CD14-positive monocyte (primary cell): ENCODE measurements at regions not wholly inside any gene's neighbourhood (a gene's known extent, or its start where the extent isn't known, plus 50 kb on each side); places are given as distances from the start of the nearest gene placed in this dataset.

Source experiments
- DNase-seq, 3 donors: peaks; one replicate each; pipeline ENCODE4 v3.0.0-alpha.2; 2011 to 2022
- H2AFZ ChIP-seq: 2 replicates; pipeline ENCODE4 v1.6.0; 2012; ENCODE audit warnings: mild to moderate bottlenecking, low read depth, low read length, inconsistent platforms; ENCODE audit not compliant: insufficient read depth, poor library complexity, severe bottlenecking
- H3K27ac ChIP-seq, 2 donors: 1 replicate in 1 of 2; 2 replicates in 1 of 2; pipeline ENCODE4 v1.5.1; 2012 to 2013; ENCODE audit warnings: low read length in 2 of 2, control low read depth in 1 of 2, inconsistent platforms in 1 of 2, low read depth in 1 of 2, mild to moderate bottlenecking in 1 of 2
- H3K27me3 ChIP-seq, 2 donors: one replicate each; pipeline versions ENCODE4 v1.6.0 to v1.6.1; 2011 to 2013; ENCODE audit warnings: low read length in 2 of 2; ENCODE audit not compliant: control insufficient read depth in 2 of 2, insufficient read depth in 2 of 2
- H3K36me3 ChIP-seq, 2 donors: replicated peaks in 1 of 2; 1 replicate in 1 of 2; 2 replicates in 1 of 2; pipeline versions ENCODE4 v1.5.1 to v1.6.1; 2012 to 2013; ENCODE audit warnings: low read length in 2 of 2, control low read depth in 1 of 2, inconsistent platforms in 1 of 2, mild to moderate bottlenecking in 1 of 2; ENCODE audit not compliant: insufficient read depth in 2 of 2, control insufficient read depth in 1 of 2
- H3K4me1 ChIP-seq, 2 donors: 1 replicate in 1 of 2; 2 replicates in 1 of 2; pipeline versions ENCODE4 v1.5.1 to v1.6.1; 2012 to 2013; ENCODE audit warnings: low read length in 2 of 2, control low read depth in 1 of 2, inconsistent platforms in 1 of 2, mild to moderate bottlenecking in 1 of 2, moderate library complexity in 1 of 2; ENCODE audit not compliant: insufficient read depth in 2 of 2, control insufficient read depth in 1 of 2
- H3K4me2 ChIP-seq: replicated peaks from 2 replicates; pipeline ENCODE3; 2012; ENCODE audit warnings: low read length, moderate library complexity, mild to moderate bottlenecking; ENCODE audit not compliant: poor library complexity, severe bottlenecking; ENCODE audit errors: extremely low read depth
- H3K4me3 ChIP-seq, 3 experiments: fragments of 200-600 bp in 1 of 3; sonication (generic) in 1 of 3; replicated peaks in 1 of 3; 1 replicate in 2 of 3; 2 replicates in 1 of 3; pipeline ENCODE4 v1.5.1; 2011 to 2013; ENCODE audit warnings: low read length in 3 of 3, mild to moderate bottlenecking in 3 of 3, control low read depth in 2 of 3, low read depth in 2 of 3, inconsistent platforms in 1 of 3, moderate library complexity in 1 of 3
- H3K79me2 ChIP-seq: 2 replicates; pipeline ENCODE4 v1.6.0; 2012; ENCODE audit warnings: mild to moderate bottlenecking, control low read depth, inconsistent platforms, low read length, moderate library complexity; ENCODE audit not compliant: insufficient read depth
- H3K9ac ChIP-seq: 2 replicates; pipeline ENCODE4 v1.6.0; 2017; ENCODE audit warnings: low read length, mild to moderate bottlenecking; ENCODE audit not compliant: insufficient read depth, poor library complexity, severe bottlenecking
- H3K9me3 ChIP-seq, 2 donors: replicated peaks in 1 of 2; 1 replicate in 1 of 2; 2 replicates in 1 of 2; pipeline versions ENCODE4 v1.5.1 to v1.6.1; 2012 to 2013; ENCODE audit warnings: low read length in 2 of 2, control low read depth in 1 of 2; ENCODE audit not compliant: control insufficient read depth in 1 of 2, insufficient read depth in 1 of 2
- H4K20me1 ChIP-seq: 2 replicates; pipeline ENCODE4 v1.6.0; 2012; ENCODE audit warnings: mild to moderate bottlenecking, low read length, control low read depth, moderate library complexity; ENCODE audit not compliant: insufficient read depth
- H3K27ac Mint-ChIP-seq, 7 donors: one replicate each; pipeline ENCODE4 v1.8.0; 2020; ENCODE audit warnings: mild to moderate bottlenecking in 7 of 7, mixed read lengths in 7 of 7, moderate library complexity in 6 of 7, inconsistent platforms in 2 of 7
- H3K27me3 Mint-ChIP-seq, 3 donors: one replicate each; pipeline ENCODE4 v1.8.0; 2021 to 2022; ENCODE audit warnings: low read depth in 3 of 3, mild to moderate bottlenecking in 3 of 3, mixed read lengths in 3 of 3, moderate library complexity in 3 of 3, inconsistent platforms in 1 of 3
- H3K36me3 Mint-ChIP-seq, 2 donors: one replicate each; pipeline ENCODE4 v1.8.0; 2020; ENCODE audit warnings: mixed read lengths in 2 of 2, inconsistent platforms in 1 of 2, mild to moderate bottlenecking in 1 of 2
- H3K4me1 Mint-ChIP-seq: one replicate; pipeline ENCODE4 v1.8.0; 2020; ENCODE audit warnings: mild to moderate bottlenecking, mixed read lengths
- H3K4me3 Mint-ChIP-seq, 2 donors: one replicate each; pipeline ENCODE4 v1.8.0; 2020; ENCODE audit warnings: mild to moderate bottlenecking in 2 of 2, mixed read lengths in 2 of 2, moderate library complexity in 1 of 2
- H3K9me3 Mint-ChIP-seq, 7 donors: one replicate each; pipeline ENCODE4 v1.8.0; 2020 to 2022; ENCODE audit warnings: mixed read lengths in 7 of 7, mild to moderate bottlenecking in 6 of 7, moderate library complexity in 6 of 7, inconsistent platforms in 2 of 7
- WGBS: methylation state at CpG from one replicate; pipeline ENCODE4 v1.1.5; 2013; ENCODE audit warnings: missing lambda C conversion rate; ENCODE audit not compliant: insufficient coverage; 5-methylcytosine and 5-hydroxymethylcytosine counted together
- intact Hi-C, 2 donors: fragments of 100-400 bp; cut with micrococcal nuclease; formaldehyde crosslinking; loops; one replicate each; pipeline versions ENCODE4 v1.15.0 to v1.15.1; 2023
- TF ChIP-seq, protein P1 (sequence below): fragments of 200-600 bp; IDR thresholded peaks from one replicate; pipeline ENCODE4 v1.8.0; 2022; ENCODE audit warnings: antibody characterized with exemption, mild to moderate bottlenecking

DNA sequence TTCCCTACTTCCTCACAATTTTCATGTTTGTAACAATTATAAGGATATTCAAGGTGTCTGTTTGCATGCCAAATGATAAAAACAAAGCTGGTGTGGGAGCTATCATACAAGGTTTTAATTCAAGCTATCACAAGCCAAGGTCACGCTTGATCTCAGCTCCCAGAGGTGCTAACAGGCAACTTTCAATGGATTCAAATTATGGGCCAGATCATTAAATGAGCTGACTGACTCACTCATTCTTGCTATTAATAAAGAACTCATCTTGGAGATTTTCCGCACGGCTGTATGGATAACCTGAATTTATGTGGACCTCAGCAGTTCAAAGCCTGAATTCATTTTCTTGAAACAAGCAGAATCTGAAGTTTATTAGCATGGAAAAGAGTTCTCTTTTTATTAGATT is 267.3 kb upstream of the CDH6 start:
- intact Hi-C loops: no loop called here
- Histone ChIP-seq H3K4me1 (no peaks in the 10 kb centered on the region), H3K9ac (no peak overlapping the region), H3K36me3 (no peaks in the 10 kb centered on the region), H3K4me2 (no peak overlapping the region), H3K9me3 (peaks cover 0 to 7% of the 10 kb centered on the region in 2 donors), H3K4me3 (no peak overlapping the region), H2AFZ (no peak overlapping the region), H3K79me2 (no peaks in the 10 kb centered on the region), H3K27me3 (no peaks in the 10 kb centered on the region), H3K27ac (no peak overlapping the region), H4K20me1 (no peaks in the 10 kb centered on the region)
- DNase-seq: no peak
- H3K36me3 Mint-ChIP-seq: no peaks in the 10 kb centered on the region
- H3K27ac Mint-ChIP-seq: no peak overlapping the region
- H3K4me3 Mint-ChIP-seq: no peak overlapping the region
- no peaks in the 10 kb centered on the region for H3K4me1 Mint-ChIP-seq
- WGBS: 86% methylated on average over 1 of the region's 3 CpGs
- H3K27me3 Mint-ChIP-seq: no peaks in the 10 kb centered on the region
- H3K9me3 Mint-ChIP-seq: peaks cover 0 to 2% (median 0%) of the 10 kb centered on the region in 7 donors
- TF ChIP-seq, protein P1, sequence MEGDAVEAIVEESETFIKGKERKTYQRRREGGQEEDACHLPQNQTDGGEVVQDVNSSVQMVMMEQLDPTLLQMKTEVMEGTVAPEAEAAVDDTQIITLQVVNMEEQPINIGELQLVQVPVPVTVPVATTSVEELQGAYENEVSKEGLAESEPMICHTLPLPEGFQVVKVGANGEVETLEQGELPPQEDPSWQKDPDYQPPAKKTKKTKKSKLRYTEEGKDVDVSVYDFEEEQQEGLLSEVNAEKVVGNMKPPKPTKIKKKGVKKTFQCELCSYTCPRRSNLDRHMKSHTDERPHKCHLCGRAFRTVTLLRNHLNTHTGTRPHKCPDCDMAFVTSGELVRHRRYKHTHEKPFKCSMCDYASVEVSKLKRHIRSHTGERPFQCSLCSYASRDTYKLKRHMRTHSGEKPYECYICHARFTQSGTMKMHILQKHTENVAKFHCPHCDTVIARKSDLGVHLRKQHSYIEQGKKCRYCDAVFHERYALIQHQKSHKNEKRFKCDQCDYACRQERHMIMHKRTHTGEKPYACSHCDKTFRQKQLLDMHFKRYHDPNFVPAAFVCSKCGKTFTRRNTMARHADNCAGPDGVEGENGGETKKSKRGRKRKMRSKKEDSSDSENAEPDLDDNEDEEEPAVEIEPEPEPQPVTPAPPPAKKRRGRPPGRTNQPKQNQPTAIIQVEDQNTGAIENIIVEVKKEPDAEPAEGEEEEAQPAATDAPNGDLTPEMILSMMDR: no peak

- intact Hi-C loops: no loop called here
- H3K36me3 ChIP-seq: no peaks in the 10 kb centered on the region
- H4K20me1 ChIP-seq: no peaks in the 10 kb centered on the region
- TF ChIP-seq, protein P1: no peak
- H3K4me1 Mint-ChIP-seq: no peaks in the 10 kb centered on the region
- H3K9me3 Mint-ChIP-seq: peaks cover 0 to 9% (median 2%) of the 10 kb centered on the region in 7 donors
- H3K36me3 Mint-ChIP-seq: no peaks in the 10 kb centered on the region
- peaks cover 0 to 7% of the 10 kb centered on the region in 2 donors for H3K9me3 ChIP-seq
- no peak for DNase-seq
- 86% methylated on average over 3 of the region's 5 CpGs for WGBS
- H3K79me2 ChIP-seq: no peaks in the 10 kb centered on the region
- no peak overlapping the region for H2AFZ ChIP-seq
- H3K4me3 ChIP-seq: no peak overlapping the region
- H3K27me3 Mint-ChIP-seq: no peaks in the 10 kb centered on the region
- H3K27ac ChIP-seq: no peak overlapping the region
- H3K4me3 Mint-ChIP-seq: no peak overlapping the region
- no peaks in the 10 kb centered on the region for H3K27me3 ChIP-seq
- no peak overlapping the region for H3K27ac Mint-ChIP-seq
- H3K9ac ChIP-seq: no peak overlapping the region
- H3K4me2 ChIP-seq: no peak overlapping the region
- H3K4me1 ChIP-seq: no peaks in the 10 kb centered on the region
These were observed 272.1 kb upstream of the CDH6 start for GRCh38 chr5:30921388-30921787.
